MM.1S (cell line): ENCODE measurements at regions not wholly inside any gene's neighbourhood (a gene's known extent, or its start where the extent isn't known, plus 50 kb on each side); places are given as distances from the start of the nearest gene placed in this dataset.

Experiments used
- DNase-seq: peaks from one replicate; pipeline ENCODE4 v3.0.0-alpha.2; 2015
- H2AFZ ChIP-seq: fragments of 300-600 bp; sonication (generic); 2 replicates; pipeline ENCODE4 v1.6.0; 2016; ENCODE audit warnings: antibody characterized with exemption, low read length
- H3F3A ChIP-seq: fragments of 300-600 bp; sonication (generic); 2 replicates; pipeline ENCODE4 v1.6.1; 2016; ENCODE audit warnings: mild to moderate bottlenecking, antibody characterized with exemption, low read length, moderate library complexity, mixed read lengths; ENCODE audit not compliant: insufficient read depth
- H3K27ac ChIP-seq: fragments of 300-600 bp; sonication (generic); 2 replicates; pipeline ENCODE4 v1.5.1; 2016; ENCODE audit warnings: mild to moderate bottlenecking, low read length
- H3K27me3 ChIP-seq: fragments of 300-600 bp; sonication (generic); replicated peaks from 2 replicates; pipeline ENCODE4 v1.6.0; 2016; ENCODE audit warnings: low read length; ENCODE audit not compliant: insufficient read depth
- H3K36me3 ChIP-seq: fragments of 300-600 bp; sonication (generic); replicated peaks from 2 replicates; pipeline ENCODE4 v1.6.1; 2016; ENCODE audit warnings: mild to moderate bottlenecking, low read length, mixed read lengths; ENCODE audit not compliant: insufficient read depth
- H3K4me1 ChIP-seq: fragments of 300-600 bp; sonication (generic); 2 replicates; pipeline ENCODE4 v1.6.1; 2016; ENCODE audit warnings: low read length, mixed read lengths
- H3K4me2 ChIP-seq: fragments of 300-600 bp; sonication (generic); 2 replicates; pipeline ENCODE4 v1.6.0; 2016; ENCODE audit warnings: low read depth, low read length
- H3K4me3 ChIP-seq: fragments of 300-600 bp; sonication (generic); 2 replicates; pipeline ENCODE4 v1.5.1; 2016; ENCODE audit warnings: low read length, mixed read lengths
- H3K79me2 ChIP-seq: fragments of 300-600 bp; sonication (generic); 2 replicates; pipeline ENCODE4 v1.6.1; 2016; ENCODE audit warnings: mixed run types, low read length, mixed read lengths
- H3K9ac ChIP-seq: fragments of 300-600 bp; sonication (generic); 2 replicates; pipeline ENCODE4 v1.6.1; 2016; ENCODE audit warnings: low read length, mixed read lengths
- H3K9me2 ChIP-seq: fragments of 300-600 bp; sonication (generic); replicated peaks from 2 replicates; pipeline ENCODE4 v1.6.1; 2016; ENCODE audit warnings: mild to moderate bottlenecking, low read length, mixed read lengths; ENCODE audit not compliant: insufficient read depth
- H3K9me3 ChIP-seq: fragments of 300-600 bp; sonication (generic); replicated peaks from 2 replicates; pipeline ENCODE4 v1.6.1; 2016; ENCODE audit warnings: mild to moderate bottlenecking, low read length, mixed read lengths; ENCODE audit not compliant: insufficient read depth
- H4K20me1 ChIP-seq: fragments of 300-600 bp; sonication (generic); 2 replicates; pipeline ENCODE4 v1.6.1; 2016; ENCODE audit warnings: mild to moderate bottlenecking, low read length, moderate library complexity, mixed read lengths; ENCODE audit not compliant: insufficient read depth
- CTCF ChIP-seq: fragments of 300-600 bp; sonication (generic); IDR thresholded peaks from 2 replicates; pipeline ENCODE4 v1.5.1; 2016; ENCODE audit warnings: antibody characterized with exemption, low read length, mixed read lengths
- EZH2 ChIP-seq: fragments of 300-600 bp; sonication (generic); optimal IDR thresholded peaks from 2 replicates; pipeline ENCODE3; 2017; ENCODE audit warnings: low read depth, mild to moderate bottlenecking, antibody characterized with exemption, low read length, mixed read lengths
- EZH2phosphoT487 ChIP-seq: fragments of 300-600 bp; sonication (generic); IDR thresholded peaks from 2 replicates; pipeline ENCODE4 v1.6.1; 2018; ENCODE audit warnings: antibody characterized with exemption, low read length

GRCh38 chr2:237244976-237245646 is 159.4 kb downstream of the COPS8 start:
- Histone ChIP-seq H3K4me3 (no peak overlapping the region), H3K9me2 (no peaks in the 10 kb centered on the region), H3K36me3 (no peaks in the 10 kb centered on the region), H3K27me3 (no peaks in the 10 kb centered on the region), H3F3A (no peaks in the 10 kb centered on the region), H3K4me1 (no peaks in the 10 kb centered on the region), H2AFZ (no peak overlapping the region), H3K9me3 (no peaks in the 10 kb centered on the region), H3K4me2 (no peak overlapping the region), H3K27ac (no peak overlapping the region), H3K9ac (no peak overlapping the region), H3K79me2 (no peaks in the 10 kb centered on the region), H4K20me1 (no peaks in the 10 kb centered on the region)
- TF ChIP-seq EZH2 (no peak), CTCF (no peak), EZH2phosphoT487 (no peak)
- no peak for DNase-seq

- no peak for TF ChIP-seq EZH2phosphoT487
- H3K4me2 ChIP-seq, result no peak overlapping the region
Observed at GRCh38 chr2:237250599-237250998, 163.4 kb downstream of the COL6A3 start.

GRCh38 chr2:237251986-237252385 is 162.0 kb downstream of the COL6A3 start:
- Histone ChIP-seq H3K27ac (no peak overlapping the region), H2AFZ (no peak overlapping the region), H3K9me3 (no peaks in the 10 kb centered on the region), H3F3A (no peaks in the 10 kb centered on the region), H3K27me3 (no peaks in the 10 kb centered on the region), H3K36me3 (no peaks in the 10 kb centered on the region), H3K79me2 (no peaks in the 10 kb centered on the region), H3K9me2 (no peaks in the 10 kb centered on the region), H3K4me2 (no peak overlapping the region), H4K20me1 (no peaks in the 10 kb centered on the region), H3K4me3 (no peak overlapping the region), H3K9ac (no peak overlapping the region), H3K4me1 (no peaks in the 10 kb centered on the region)
- TF ChIP-seq EZH2 (no peak), EZH2phosphoT487 (no peak), CTCF (no peak)
- no peak for DNase-seq

More at GRCh38 chr2:237250599-237250998, 163.4 kb downstream of the COL6A3 start:
- Histone ChIP-seq H3K4me1 (no peaks in the 10 kb centered on the region), H3K36me3 (no peaks in the 10 kb centered on the region), H3F3A (no peaks in the 10 kb centered on the region), H4K20me1 (no peaks in the 10 kb centered on the region), H3K27me3 (no peaks in the 10 kb centered on the region), H3K27ac (no peak overlapping the region), H2AFZ (no peak overlapping the region), H3K4me3 (no peak overlapping the region), H3K9me3 (no peaks in the 10 kb centered on the region), H3K9ac (no peak overlapping the region), H3K79me2 (no peaks in the 10 kb centered on the region), H3K9me2 (no peaks in the 10 kb centered on the region)
- DNase-seq, result no peak

- no peaks in the 10 kb centered on the region for H4K20me1 ChIP-seq
- H3K4me1 ChIP-seq, result no peaks in the 10 kb centered on the region
- no peak overlapping the region for H2AFZ ChIP-seq
- DNase-seq, result no peak
- H3K27me3 ChIP-seq, result no peaks in the 10 kb centered on the region
- H3K4me3 ChIP-seq, result no peak overlapping the region
- H3K9me2 ChIP-seq, result no peaks in the 10 kb centered on the region
- H3K36me3 ChIP-seq, result no peaks in the 10 kb centered on the region
- H3K27ac ChIP-seq, result no peak overlapping the region
- H3K9me3 ChIP-seq, result no peaks in the 10 kb centered on the region
- no peaks in the 10 kb centered on the region for H3K79me2 ChIP-seq
- H3K4me2 ChIP-seq, result no peak overlapping the region
- no peak for TF ChIP-seq CTCF
- no peak for TF ChIP-seq EZH2
- TF ChIP-seq EZH2phosphoT487, result no peak
- no peak overlapping the region for H3K9ac ChIP-seq
- H3F3A ChIP-seq, result no peaks in the 10 kb centered on the region
Observed at GRCh38 chr2:237253046-237253702, 160.8 kb downstream of the COL6A3 start.
